GM19467 (cell line): ENCODE measurements at regions not wholly inside any gene's neighbourhood (a gene's known extent, or its start where the extent isn't known, plus 50 kb on each side); places are given as distances from the start of the nearest gene placed in this dataset.

Source experiments
- ATAC-seq: cut with Tn5 transposase; IDR thresholded peaks from one replicate; pipeline ENCODE4 v1.9.1; 2021; ENCODE audit warnings: mild to moderate bottlenecking, moderate library complexity; ENCODE audit not compliant: unreplicated experiment

DNA sequence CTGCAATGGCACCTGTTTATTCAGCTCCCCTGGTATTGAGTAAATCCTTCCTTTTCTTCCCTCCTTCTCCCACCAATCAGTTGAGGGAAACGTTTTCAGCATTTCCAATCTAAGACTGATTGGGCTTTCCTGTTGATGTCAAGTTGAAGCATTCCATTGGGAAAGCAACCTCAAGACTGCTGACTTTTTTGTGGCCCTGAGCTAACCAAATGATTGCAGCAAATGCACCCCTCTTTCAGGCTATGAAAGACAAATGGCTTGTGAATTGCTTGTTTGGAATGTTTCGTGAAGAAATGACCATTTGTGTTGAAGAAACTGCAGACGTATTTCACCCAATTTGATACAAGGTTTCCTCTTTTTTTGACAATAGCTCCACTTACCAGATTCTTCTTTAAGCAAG, 303.5 kb downstream of the EPHA4 start:
- no peak for ATAC-seq

DNA sequence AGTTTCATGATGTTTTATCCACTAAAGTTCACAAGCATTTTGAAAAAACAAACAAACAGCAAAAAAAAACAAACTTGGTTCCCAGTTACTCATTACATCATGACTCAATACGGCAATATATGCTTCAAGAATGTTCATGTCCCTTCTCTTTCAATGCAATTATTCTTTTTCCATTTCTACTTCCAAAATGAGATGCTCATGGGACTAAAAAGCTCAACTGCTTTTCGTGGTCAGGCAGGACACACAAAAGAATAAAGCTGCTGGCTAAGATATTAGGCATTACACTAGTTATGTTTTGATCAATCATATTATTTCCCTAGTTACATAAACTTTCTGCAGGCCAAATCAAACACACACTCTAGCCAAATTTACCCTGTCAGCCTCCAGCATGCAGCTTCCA, 301.3 kb downstream of the EPHA4 start:
- no peak for ATAC-seq

DNA sequence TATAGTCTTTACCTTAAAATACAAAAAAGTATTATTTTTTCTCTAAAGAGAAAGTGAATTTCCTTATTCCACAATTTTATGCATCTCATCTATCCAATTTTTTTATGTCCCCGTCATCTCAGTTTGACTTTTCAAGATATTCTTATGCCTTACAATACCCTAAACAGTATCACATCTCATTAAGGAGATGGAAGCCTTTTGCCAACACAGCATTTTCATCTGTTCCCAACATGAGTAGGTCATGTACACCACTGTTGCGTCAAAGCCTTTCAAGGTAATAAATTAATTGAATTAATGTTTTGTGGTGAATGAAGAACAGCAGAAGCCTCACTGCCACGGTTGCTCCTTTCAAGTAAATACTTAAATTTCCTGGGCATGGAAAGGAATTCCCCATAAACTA, 299.4 kb downstream of the EPHA4 start:
- no peak for ATAC-seq

- no peak for ATAC-seq
Measured at GRCh38 chr2:221276033-221276432, 296.1 kb downstream of the EPHA4 start.

- no peak for ATAC-seq
Measured at GRCh38 chr2:221276601-221277000, 295.5 kb downstream of the EPHA4 start.

- no peak for ATAC-seq
Measured at GRCh38 chr2:221282386-221282785, 289.7 kb downstream of the EPHA4 start.

- ATAC-seq: no peak
Measured at GRCh38 chr2:221283896-221284545, 288.1 kb downstream of the EPHA4 start.

DNA sequence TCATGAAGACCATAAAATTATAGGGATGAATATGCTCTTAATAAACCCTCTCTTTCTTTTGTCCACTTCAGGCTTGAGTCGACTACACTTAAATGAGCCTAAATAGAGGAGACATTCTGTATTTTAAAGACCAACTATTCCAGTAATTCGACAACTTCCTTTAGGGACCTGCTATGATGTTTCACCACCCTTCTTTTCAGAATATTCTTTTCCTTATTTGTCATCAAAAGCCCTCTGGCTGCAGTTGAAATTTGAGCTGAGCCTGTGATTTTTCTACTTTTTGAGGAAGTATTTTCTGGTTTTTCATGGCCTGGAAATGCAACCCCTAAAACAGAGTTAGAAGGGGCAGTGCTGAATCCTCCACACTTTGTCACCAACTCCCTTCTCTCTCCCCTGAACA, 287.0 kb downstream of the EPHA4 start:
- no peak for ATAC-seq

DNA sequence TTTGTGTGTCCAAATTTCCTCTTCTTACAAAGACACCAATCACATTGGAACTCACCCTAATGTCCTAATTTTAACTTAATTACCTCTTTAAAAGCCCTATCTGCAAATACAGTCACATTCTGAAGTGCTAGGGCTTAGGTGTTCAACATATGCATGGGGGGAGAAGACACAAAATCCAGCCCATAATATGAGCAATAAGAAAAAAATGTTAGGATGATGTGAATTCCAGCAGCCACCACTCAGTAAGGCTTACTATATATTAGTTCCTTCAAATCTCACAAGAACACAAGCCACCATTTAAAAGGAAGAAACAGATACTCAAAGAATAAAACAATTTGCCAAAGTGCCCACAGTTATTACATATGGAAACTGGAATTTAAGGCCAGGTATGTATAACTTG, 285.7 kb downstream of the EPHA4 start:
- no peak for ATAC-seq

GRCh38 chr2:221289389-221289788, 282.7 kb downstream of the EPHA4 start:
- ATAC-seq: no peak

DNA sequence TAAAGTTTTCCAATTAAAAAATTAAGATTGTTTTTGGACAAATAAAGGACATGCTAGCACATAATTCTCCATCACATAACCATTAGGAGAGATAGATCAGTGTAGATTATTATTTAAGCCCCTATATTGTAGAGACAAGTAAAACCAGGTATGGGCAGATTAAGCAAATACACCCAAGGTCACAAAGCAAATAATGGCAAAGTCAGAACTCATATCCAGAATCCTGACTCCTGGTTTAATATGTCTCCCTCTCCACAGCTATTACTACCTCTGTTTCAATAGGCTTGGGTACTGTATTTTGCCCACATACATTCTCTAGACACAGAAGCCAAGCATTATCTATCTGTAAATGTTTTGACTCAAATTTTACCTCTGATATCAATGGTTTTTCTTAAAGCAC, 282.3 kb downstream of the EPHA4 start:
- no peak for ATAC-seq

- ATAC-seq: no peak
Measured at GRCh38 chr2:221293949-221294742, 278.0 kb downstream of the EPHA4 start.

GRCh38 chr2:221304916-221305315, 267.2 kb downstream of the EPHA4 start:
- ATAC-seq: no peak

- no peak for ATAC-seq
Measured at GRCh38 chr2:221308507-221309066, 263.5 kb downstream of the EPHA4 start.

GRCh38 chr2:221309892-221310583, 262.1 kb downstream of the EPHA4 start:
- no peak for ATAC-seq

DNA sequence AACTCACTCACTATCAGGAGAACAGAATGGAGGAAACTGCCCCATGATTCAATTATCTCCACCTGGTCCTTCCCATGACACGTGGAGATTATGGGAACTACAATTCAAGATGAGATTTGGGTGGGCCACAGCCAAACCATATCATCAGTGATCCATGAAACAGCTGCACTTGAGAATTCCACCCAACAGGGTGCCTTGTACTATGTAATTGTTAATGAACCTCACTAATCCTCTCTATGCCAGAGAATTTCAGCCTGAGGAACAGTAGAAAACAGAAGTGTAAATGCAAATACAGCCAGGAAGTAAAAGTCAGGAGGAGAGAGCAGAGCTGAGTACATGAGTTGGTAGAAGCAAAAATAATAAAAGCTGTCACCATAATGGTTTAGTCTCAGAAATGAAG, 261.4 kb downstream of the EPHA4 start:
- no peak for ATAC-seq

DNA sequence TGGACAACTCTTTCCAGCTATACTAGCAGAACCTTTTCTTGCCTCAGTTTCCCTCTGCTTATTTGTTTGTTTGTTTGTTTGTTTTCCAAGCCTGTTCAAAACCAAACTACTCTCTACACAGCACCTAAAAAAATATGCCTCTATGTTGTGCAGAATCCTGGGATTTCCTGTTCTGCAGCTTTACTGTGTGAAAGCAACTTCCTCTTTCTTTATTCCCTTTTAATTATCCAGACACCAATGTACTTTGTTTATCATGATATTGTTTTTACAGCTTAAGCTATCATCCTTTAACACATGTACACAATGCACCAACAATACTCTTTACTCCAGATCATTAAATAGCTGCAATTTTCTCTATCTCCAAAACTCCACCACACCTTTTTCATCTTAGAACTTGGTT, 259.5 kb downstream of the EPHA4 start:
- ATAC-seq: no peak

DNA sequence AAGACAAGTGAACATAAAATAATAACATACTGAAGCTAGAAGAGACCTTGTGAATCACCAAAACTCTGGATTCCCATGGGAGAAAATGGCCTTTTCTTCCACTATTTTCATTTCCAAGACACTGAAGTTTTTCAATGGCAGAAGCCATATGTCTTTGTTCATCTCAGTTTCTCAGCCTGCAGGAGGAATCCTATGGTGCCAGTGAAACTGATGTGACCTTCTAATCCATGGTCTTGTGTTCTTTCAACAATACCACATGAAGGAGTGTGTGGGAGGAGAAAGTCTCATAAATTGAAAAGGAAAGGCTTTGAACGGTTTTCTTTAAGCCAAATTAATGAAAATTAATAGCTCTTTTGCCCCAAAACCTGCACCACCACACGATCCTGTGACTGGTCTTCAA, 257.3 kb downstream of the EPHA4 start:
- ATAC-seq: no peak

DNA sequence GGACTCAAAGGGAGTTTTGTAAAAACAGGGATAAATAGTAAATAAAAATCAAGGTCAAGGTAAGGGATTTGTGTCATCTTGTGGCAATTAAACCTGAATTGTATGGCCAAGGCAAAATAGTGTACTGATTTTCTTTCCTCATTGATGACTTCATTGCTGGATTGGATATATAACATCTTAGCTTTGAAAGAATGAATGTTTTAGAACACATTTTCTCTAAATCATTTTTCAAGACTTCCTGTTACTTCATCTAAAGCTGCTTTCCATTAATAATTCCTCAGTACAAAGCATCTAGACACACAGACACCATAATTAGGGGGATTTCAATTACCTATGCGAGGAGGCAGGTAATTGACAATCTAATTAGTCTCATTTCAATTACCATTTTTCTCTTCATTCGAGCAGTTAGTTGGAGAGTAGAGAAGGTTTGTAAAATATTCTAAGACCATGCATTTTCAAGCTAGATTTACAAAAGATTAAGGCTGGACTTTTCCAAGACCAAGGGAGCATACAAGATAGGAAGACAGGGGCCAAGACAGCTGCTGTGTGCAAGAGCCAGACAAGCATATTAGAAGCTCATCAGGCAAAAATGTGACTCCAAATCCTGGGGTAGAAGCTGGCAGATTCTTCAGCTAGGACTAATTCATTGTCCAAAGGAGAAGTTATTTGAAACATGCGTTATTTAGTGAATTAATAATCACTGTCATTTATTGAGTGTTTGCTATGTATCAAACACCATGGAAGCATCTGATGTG, 253.6 kb downstream of the EPHA4 start:
- ATAC-seq: no peak

- ATAC-seq: no peak
Measured at GRCh38 chr2:221322741-221323140, 249.4 kb downstream of the EPHA4 start.

- no peak for ATAC-seq
Measured at GRCh38 chr2:221323513-221323912, 248.6 kb downstream of the EPHA4 start.
